ENCODE measurements at regions not wholly inside any gene's neighbourhood (a gene's known extent, or its start where the extent isn't known, plus 50 kb on each side); places are given as distances from the start of the nearest gene placed in this dataset.

- no peak for TF ChIP-seq CTCF (IDR thresholded peaks at IDR 0.05)
- no peak for ATAC-seq (ENCODE audit: insufficient number of reproducible peaks, low FRiP score, low read depth)
- H3K27ac ChIP-seq = no peak overlapping the region
Measured at GRCh38 chr5:74244406-74244805, 396.1 kb downstream of the ENC1 start.

DNA sequence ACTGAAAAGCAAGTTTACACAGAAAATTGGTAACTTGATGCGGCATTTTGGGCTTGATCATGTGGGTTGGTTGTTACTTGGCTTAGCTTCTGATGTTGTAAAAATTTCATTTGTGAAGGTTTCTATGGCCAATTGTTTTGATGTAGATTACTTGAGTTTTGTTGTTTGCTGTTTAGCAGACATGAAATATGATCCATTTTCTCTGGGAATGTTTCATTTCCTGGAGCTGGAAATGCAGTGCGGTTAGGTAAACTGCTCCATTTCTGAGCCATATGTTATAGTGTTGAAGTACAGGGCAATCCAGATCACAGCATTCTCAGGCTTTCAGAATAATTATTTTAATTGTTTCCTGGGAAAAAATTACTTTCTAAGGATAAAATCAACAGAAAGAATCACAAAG is 396.9 kb downstream of the ENC1 start:
- Histone ChIP-seq H3K9me3 (no peaks in the 10 kb centered on the region), H3K4me3 (no peak overlapping the region), H3K27ac (no peak overlapping the region), H3K4me1 (ENCODE audit: control insufficient read depth in 1 of 2, low read depth in 2 of 2) (no peaks in the 10 kb centered on the region), H3K36me3 (no peaks in the 10 kb centered on the region), H3K27me3 (replicated peaks; ENCODE audit: insufficient read depth) (no peaks in the 10 kb centered on the region)
- no peak for DNase-seq (ENCODE audit: low spot score)
- ATAC-seq (ENCODE audit: insufficient number of reproducible peaks, low FRiP score, low read depth) = no peak
- TF ChIP-seq CTCF (IDR thresholded peaks at IDR 0.05) = no peak

More at GRCh38 chr5:74244406-74244805, 396.1 kb downstream of the ENC1 start:
- no peak for DNase-seq (ENCODE audit: low spot score)
- Histone ChIP-seq H3K4me3 (no peak overlapping the region), H3K4me1 (ENCODE audit: control insufficient read depth in 1 of 2, low read depth in 2 of 2) (no peaks in the 10 kb centered on the region), H3K36me3 (no peaks in the 10 kb centered on the region), H3K27me3 (replicated peaks; ENCODE audit: insufficient read depth) (no peaks in the 10 kb centered on the region), H3K9me3 (no peaks in the 10 kb centered on the region)

DNA sequence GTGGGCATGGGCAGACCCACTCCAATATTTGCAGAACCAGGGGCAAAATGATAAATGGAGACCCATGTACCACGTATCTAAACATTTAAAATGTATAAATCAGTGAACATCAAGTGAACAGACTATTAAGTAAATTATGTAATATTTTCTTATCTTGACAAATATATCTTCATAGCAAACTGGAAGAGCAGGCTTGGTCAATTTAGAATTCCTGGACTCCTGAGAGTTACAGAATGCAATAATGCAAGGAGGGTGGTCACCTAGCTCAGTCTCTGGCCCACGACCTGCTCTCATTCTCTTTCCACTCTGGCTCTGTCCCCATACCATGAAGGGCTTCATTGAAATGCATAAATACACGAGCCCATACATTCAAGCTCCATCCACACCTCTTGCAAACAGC is 398.0 kb downstream of the ENC1 start:
- Histone ChIP-seq H3K4me3 (no peak overlapping the region), H3K36me3 (no peaks in the 10 kb centered on the region), H3K27ac (no peak overlapping the region), H3K9me3 (no peaks in the 10 kb centered on the region), H3K4me1 (ENCODE audit: control insufficient read depth in 1 of 2, low read depth in 2 of 2) (no peaks in the 10 kb centered on the region), H3K27me3 (replicated peaks; ENCODE audit: insufficient read depth) (no peaks in the 10 kb centered on the region)
- ATAC-seq (ENCODE audit: insufficient number of reproducible peaks, low FRiP score, low read depth) (no peak), DNase-seq (ENCODE audit: low spot score) (no peak)
- TF ChIP-seq CTCF (IDR thresholded peaks at IDR 0.05) = no peak

DNA sequence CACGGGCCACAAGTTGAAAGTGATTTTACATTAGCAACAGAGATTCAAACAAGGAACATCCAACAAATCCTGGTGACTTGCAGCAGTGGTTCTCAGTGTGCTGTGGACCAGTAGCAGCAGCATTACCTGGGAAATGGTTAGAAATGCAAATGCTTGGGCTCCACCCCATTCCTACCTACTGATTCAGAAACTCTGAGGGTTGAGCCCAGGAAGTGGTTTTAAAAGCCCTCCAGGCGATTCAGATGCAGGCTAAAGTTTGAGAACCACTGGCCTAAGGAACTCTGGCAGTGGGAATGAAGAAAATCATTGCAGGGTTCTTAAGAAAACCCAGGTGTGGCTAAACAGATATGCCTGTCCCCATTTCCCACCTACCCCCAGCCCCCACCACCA is 398.8 kb downstream of the ENC1 start:
- ATAC-seq (ENCODE audit: insufficient number of reproducible peaks, low FRiP score, low read depth) (no peak), DNase-seq (ENCODE audit: low spot score) (no peak)
- Histone ChIP-seq H3K27me3 (replicated peaks; ENCODE audit: insufficient read depth) (no peaks in the 10 kb centered on the region), H3K4me3 (no peak overlapping the region), H3K36me3 (no peaks in the 10 kb centered on the region), H3K27ac (no peak overlapping the region), H3K9me3 (no peaks in the 10 kb centered on the region), H3K4me1 (ENCODE audit: control insufficient read depth in 1 of 2, low read depth in 2 of 2) (no peaks in the 10 kb centered on the region)
- no peak for TF ChIP-seq CTCF (IDR thresholded peaks at IDR 0.05)

DNA sequence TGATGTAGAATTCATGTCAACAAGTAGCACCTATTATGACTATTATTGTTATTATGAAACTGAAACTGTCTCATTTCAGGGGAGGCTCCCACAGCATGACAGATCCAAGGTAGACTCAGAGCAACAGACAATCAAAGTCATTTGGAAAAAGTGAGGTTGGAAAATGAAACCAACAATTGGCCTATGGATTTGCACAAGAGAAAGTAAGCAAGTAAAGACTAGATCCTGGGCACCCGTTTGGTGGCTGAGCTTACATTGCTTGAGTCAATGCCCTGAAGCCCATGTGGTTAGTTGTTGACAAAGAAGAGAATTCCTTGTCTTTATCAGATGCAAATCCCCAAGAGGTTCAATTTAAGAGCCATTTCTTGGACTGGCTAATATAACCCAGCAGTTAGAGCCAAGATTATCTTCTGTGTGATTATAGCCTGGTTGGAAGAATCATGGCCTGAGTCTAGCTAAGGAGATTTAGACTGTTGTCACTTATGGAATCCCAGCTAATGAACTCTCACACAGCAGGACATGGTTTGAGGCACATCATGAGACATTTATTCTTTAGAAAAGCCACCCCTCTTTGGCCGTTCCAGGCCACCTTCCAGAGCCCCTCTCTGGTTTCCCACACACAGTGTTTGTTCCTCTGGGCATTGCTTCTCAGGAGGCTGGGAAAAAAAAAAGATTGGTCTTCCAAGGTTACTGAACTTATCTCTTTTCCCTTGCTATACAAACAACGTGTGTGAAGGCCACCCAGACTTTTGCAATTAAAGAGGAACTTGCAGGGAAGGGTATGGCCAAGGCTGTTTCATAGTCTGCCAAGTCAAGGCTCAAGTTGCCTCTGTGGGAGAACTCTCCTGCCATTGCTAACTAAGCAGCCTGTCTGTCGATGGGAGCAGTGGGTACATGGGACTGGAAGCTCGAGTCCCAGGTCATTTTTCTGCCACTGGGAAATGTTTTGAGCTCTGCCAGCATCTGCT is 399.5 kb downstream of the ENC1 start:
- Histone ChIP-seq H3K27me3 (replicated peaks; ENCODE audit: insufficient read depth) (no peaks in the 10 kb centered on the region), H3K27ac (no peak overlapping the region), H3K36me3 (no peaks in the 10 kb centered on the region), H3K4me1 (ENCODE audit: control insufficient read depth in 1 of 2, low read depth in 2 of 2) (no peaks in the 10 kb centered on the region), H3K9me3 (no peaks in the 10 kb centered on the region), H3K4me3 (no peak overlapping the region)
- ATAC-seq (ENCODE audit: insufficient number of reproducible peaks, low FRiP score, low read depth) (no peak), DNase-seq (ENCODE audit: low spot score) (no peak)
- TF ChIP-seq CTCF (IDR thresholded peaks at IDR 0.05) = no peak

All from thoracic aorta (tissue), 2 donors.